ENCODE measurements at regions not wholly inside any gene's neighbourhood (a gene's known extent, or its start where the extent isn't known, plus 50 kb on each side); places are given as distances from the start of the nearest gene placed in this dataset.
"Not testable (repeated sequence)": the region's sequence is repeated elsewhere in the genome, so short reads cannot be mapped to it uniquely, and the experiment has no call there.

GRCh38 chr14:50020799-50021198, 95.6 kb downstream of the VCPKMT start:
- no peak for DNase-seq

- peak; percentile 35 for DNase-seq
Observed at GRCh38 chr14:50021261-50022031, 94.9 kb downstream of the VCPKMT start.

- no peak for DNase-seq
Observed at GRCh38 chr14:50022661-50023060, 93.7 kb downstream of the VCPKMT start.

- DNase-seq, result no peak
Observed at GRCh38 chr14:50023671-50024490, 92.5 kb downstream of the VCPKMT start.

GRCh38 chr14:50025073-50025472, 91.3 kb downstream of the VCPKMT start:
- no peak for DNase-seq

GRCh38 chr14:50025776-50026175, 90.6 kb downstream of the VCPKMT start:
- DNase-seq, result no peak

- DNase-seq, result no peak
Observed at GRCh38 chr14:50026396-50026795, 90.0 kb downstream of the VCPKMT start.

GRCh38 chr14:50027816-50028215, 88.6 kb downstream of the VCPKMT start:
- DNase-seq, result no peak

- DNase-seq, result no peak
Observed at GRCh38 chr14:50028458-50028857, 87.9 kb downstream of the VCPKMT start.

GRCh38 chr14:50030036-50030435, 86.3 kb downstream of the VCPKMT start:
- no peak for DNase-seq

- DNase-seq, result not testable (repeated sequence)
Observed at GRCh38 chr14:50030911-50031310, 85.5 kb downstream of the VCPKMT start.

GRCh38 chr14:50031602-50032313, 84.6 kb downstream of the VCPKMT start:
- no peak for DNase-seq

GRCh38 chr14:50032462-50033167, 83.8 kb downstream of the VCPKMT start:
- not testable (repeated sequence) for DNase-seq

GRCh38 chr14:50035214-50035613, 81.2 kb downstream of the VCPKMT start:
- no peak for DNase-seq

GRCh38 chr14:50036211-50036610, 80.2 kb downstream of the VCPKMT start:
- no peak for DNase-seq

- no peak for DNase-seq
Observed at GRCh38 chr14:50036637-50037036, 79.7 kb downstream of the VCPKMT start.

GRCh38 chr14:50037240-50037639, 79.1 kb downstream of the VCPKMT start:
- no peak for DNase-seq

GRCh38 chr14:50037852-50038251, 78.5 kb downstream of the VCPKMT start:
- no peak for DNase-seq

GRCh38 chr14:50038398-50039119, 77.8 kb downstream of the VCPKMT start:
- DNase-seq, result peak; percentile 84

- no peak for DNase-seq
Observed at GRCh38 chr14:50039120-50039517, 77.3 kb downstream of the VCPKMT start.

GRCh38 chr14:50039734-50040400, 76.5 kb downstream of the VCPKMT start:
- DNase-seq, result peak; percentile 40

- peak; percentile 56 for DNase-seq
Observed at GRCh38 chr14:50040401-50040775, 76.0 kb downstream of the VCPKMT start.
